T-helper 1 cell treated with Interleukin-12 subunit alpha and Interleukin-12 subunit beta and Interleukin-4 antibody, amounts not matched to agents 30 ng/mL and 1 ng/mL, for 36 hours (primary cell): ENCODE measurements at regions not wholly inside any gene's neighbourhood (a gene's known extent, or its start where the extent isn't known, plus 50 kb on each side); places are given as distances from the start of the nearest gene placed in this dataset.

ENCODE experiments used
- intact Hi-C: fragments of 100-400 bp; cut with micrococcal nuclease; formaldehyde crosslinking; loops from one replicate; pipeline ENCODE4 v1.15.1; 2024

DNA sequence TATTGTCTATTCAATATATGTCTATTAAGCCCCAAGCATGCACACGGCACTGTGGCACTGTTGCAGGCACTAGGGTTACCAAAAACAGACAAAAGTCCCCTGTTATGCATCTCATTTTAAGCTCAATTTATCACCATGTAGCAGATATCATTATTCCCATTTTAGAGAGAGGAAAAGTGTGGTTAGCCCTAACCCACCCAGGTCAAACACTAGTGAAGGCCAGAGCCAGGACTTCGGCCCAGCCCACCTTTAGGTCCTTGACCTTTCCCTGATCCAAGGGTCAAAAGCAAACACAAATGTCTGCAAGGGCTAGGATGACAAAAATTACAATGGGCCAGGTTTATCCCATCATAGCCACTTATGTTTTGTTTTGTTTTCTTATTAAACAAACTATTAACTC is 130.3 kb upstream of the NUDT7 start:
- intact Hi-C loops = no loop called here

DNA sequence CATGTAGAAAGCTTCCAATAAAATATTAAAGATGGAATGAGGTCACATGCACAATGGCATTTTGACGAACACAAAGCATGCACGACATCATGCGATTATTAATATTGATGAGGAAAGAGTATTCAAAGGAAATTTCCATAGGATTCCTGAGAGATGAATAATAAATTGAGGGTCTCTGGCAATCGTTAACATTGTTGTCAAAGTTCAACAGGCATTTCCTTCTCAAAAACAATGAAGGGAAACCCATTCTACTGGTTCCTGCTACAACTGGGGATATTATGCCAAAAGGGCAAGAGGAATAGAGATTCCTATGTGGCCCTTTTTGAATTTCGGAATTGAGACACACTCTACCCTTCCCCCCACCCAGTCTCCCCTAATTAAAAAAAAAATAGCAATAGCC is 128.3 kb upstream of the NUDT7 start:
- intact Hi-C loops = no loop called here

DNA sequence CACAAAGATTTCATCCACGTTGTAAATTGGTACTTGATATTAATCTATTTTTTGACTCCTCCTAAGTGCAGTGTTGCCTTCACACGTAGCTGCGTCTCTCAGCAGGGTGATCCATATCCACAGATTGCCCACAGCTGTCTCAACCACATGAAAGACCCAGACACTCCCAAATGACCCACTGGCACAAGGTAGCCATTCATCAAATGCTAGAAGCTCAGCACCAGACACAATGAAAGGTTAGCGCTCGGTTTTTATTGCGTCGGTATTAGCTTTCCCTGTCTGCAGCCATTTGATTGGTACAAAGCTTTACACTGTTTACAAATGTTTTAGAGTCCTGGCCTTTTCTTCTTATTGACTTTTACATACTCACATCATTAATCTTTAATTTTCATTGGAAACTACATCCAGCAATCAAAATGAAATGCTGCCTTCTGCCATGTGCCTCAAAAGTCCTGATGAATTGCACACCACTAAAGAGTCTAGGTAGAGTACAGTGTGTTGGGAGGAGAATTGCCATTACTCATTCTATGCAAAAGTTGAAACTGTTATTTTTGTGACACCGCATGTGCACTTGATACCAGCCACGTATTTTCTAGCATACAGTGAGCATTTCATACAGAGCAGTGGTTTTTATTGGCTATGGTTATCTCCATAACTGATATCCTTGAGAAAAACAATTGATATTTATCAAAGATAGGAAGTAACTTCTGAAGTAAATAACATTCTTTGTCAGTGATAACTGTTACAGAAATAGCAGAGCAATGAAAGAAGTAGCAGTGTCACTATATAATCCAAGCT is 127.3 kb upstream of the NUDT7 start:
- intact Hi-C loops = no loop called here

DNA sequence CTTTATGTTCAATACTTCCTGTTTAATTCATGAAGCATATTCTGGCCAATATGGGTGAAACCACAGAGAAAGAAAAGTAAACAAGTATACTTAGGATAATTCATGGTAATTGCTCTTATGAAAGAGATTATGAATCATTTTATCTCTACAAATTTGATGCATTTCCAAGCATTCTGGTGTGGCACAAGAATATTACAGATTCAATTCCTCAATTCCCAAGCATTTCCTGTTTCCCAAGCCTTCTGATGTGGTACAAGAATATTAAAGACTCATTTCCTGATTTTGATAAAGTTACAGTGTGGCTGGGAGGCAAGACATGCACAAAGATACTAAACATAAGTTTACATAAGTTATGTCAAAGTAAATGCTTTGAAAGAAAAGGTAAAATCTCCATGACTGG is 126.1 kb upstream of the NUDT7 start:
- intact Hi-C loops = no loop called here

DNA sequence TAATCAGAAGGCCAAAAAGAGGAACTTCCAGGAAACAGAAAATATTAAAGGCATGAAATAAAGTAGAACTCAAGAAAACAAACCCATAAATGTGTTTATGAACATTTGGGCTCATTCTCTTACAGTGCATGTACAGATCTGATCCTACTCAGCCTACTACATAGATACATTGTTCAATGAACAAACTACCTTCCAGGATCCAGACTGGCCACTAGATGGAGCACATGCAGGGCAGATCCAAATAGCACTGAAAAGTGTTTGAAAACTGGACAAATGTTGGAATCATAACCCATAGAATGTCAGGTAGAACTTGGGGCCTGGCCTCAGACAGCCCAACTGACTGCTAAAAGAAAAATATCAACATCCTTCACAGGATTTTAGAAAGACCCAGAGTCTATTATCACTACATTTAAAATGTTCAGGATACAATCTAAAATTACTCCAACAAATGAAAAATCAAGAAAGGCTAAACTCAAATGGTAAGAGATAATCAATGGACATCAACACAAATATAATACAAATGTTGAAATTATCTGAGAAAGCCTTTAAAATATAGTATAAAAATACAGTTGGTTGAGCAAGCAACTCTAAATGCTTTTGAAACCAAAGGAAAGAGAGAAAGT is 122.4 kb upstream of the NUDT7 start:
- intact Hi-C loops = loop anchor here (2.0 kb wide), 1 partner anchor 371 kb away; no protein-coding TSS in a partner anchor

- intact Hi-C loops = loop anchor here (2.0 kb wide), 1 partner anchor 370 kb away; no protein-coding TSS in a partner anchor
Observed at GRCh38 chr16:77600555-77600954, 121.8 kb upstream of the NUDT7 start.

GRCh38 chr16:77603656-77604055 is 118.7 kb upstream of the NUDT7 start:
- intact Hi-C loops = no loop called here

DNA sequence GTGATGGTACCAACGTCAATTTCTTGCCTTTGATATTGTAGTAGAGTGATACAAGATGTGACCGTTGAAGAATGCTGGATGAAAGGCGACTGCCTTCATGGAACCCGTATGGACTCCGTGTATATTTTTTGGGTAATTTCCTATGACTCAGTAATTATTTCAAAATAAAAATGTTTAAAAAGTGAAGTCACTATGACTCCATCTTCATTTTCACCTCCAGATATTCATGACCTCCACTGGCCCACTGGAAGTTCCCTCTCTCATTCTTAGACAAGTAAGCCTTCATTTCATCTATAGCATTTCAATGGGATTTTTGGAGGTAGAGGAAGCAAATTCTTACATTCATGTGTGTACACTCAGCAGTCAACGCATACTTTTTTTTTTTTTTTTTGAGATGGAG is 111.8 kb upstream of the NUDT7 start:
- intact Hi-C loops = no loop called here

DNA sequence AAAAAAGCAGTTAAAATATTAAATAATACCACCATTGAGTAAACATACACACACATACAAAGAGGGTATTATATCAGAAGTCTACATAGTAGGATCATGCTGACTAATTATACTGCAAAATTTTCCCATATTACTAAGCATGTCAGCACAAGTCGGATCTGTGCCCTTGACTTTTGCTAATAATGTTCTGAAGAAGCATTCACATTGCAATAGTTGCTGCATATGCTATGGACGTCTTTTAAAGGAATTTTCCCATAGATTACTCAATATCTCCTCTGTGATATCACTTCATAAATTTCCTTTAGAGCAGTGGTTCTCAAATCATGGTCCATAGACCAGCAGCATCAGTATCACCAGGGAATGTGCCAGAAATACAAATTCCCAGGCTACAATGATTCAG is 110.9 kb upstream of the NUDT7 start:
- intact Hi-C loops = no loop called here

DNA sequence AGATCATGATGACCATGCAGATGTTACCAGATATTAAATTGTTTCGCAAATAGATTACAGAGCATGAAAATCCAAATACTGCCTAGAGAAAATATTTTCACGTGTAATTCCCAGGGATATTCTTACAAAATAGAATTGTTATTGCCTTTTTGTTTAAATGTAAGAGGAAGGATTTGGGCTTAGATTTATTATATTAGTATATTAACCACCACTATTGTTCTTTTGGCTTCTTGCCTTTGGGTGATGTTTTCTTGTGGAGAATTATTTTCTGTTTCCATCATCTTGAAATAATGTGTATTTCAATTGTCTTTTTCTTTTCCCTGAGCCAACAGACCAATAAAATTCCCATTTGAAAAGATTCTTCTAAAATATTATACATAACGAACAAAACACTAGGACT is 109.7 kb upstream of the NUDT7 start:
- intact Hi-C loops = no loop called here

- intact Hi-C loops = no loop called here
Observed at GRCh38 chr16:77613095-77613494, 109.2 kb upstream of the NUDT7 start.

- intact Hi-C loops = no loop called here
Observed at GRCh38 chr16:77617553-77617952, 104.8 kb upstream of the NUDT7 start.

GRCh38 chr16:77617996-77618395 is 104.3 kb upstream of the NUDT7 start:
- intact Hi-C loops = no loop called here

DNA sequence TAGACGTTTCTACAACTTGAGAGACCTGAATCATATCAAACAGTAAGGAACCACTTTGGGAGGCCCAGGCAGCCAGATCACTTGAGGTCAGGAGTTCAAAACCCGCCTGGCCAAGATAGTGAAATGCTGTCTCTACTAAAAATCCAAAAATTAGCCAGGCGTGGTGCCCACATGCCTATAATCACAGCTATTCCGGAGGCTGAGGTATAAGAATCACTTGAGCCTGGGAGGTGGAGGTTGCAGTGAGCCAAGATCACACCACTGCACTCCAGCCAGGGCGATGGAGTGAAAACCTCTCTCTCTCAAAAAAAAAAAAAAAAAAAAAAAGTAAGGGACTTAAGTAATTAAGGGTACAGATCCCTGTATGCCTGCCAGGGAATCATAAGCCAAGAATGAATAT is 103.4 kb upstream of the NUDT7 start:
- intact Hi-C loops = no loop called here

GRCh38 chr16:77624085-77624484 is 98.2 kb upstream of the NUDT7 start:
- intact Hi-C loops = no loop called here

DNA sequence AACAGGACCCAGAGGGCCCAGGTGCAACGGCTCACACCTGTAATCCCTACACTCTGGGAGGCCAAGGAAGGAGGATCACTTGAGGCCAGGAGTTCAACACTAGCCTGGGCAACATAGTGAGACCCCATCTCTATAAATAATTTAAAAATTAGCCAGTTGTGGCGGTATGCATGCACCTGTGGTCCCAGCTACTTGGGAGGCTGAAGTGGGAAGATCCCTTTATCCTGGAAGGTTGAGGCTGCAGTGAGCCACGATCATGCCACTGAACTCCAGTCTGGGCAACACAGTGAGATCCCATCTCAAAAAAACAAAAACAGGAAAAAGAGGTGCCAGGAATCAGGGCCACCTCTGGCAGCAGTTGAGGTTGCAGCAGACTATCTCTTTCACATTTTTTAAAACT is 85.7 kb upstream of the NUDT7 start:
- intact Hi-C loops = no loop called here

GRCh38 chr16:77637940-77638339 is 84.4 kb upstream of the NUDT7 start:
- intact Hi-C loops = no loop called here

DNA sequence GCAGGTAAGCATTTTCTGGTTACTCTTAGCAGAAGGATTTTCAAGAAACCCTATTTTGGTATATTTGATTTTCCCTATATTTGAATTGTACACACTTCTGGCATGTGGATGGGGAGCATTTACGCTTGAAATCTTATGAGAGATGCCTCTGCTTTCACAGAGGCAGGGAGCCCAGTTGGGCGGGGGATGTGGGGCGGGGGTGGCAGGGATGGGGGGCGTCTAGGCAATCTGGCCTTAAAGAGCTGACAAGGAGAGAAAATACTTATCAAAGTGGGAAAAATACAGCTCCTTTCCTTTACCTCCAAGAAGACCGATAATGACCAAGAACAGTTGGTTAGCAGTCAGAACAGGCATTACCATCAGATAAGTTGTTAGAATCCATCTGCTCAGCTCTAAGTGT is 79.1 kb upstream of the NUDT7 start:
- intact Hi-C loops = no loop called here

DNA sequence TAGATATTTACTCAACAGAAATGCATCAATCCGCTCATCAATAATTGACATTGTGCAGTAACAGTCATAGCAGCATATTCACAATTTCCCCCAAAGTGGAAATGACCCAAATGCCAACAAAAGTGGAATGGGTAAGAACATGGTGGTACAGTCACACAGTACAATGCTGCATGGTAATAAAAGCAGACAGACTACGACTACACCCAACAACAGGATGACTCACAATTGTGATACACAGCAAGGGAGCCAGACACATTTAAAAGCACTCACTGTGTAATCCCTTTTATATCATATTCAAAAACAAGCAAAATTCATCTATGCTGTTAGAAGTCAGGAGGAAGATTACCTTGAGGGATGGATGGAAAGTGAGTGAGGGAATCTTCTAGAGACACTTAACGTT is 76.5 kb upstream of the NUDT7 start:
- intact Hi-C loops = no loop called here

- intact Hi-C loops = no loop called here
Observed at GRCh38 chr16:77647726-77648125, 74.6 kb upstream of the NUDT7 start.

- intact Hi-C loops = no loop called here
Observed at GRCh38 chr16:77650761-77651160, 71.6 kb upstream of the NUDT7 start.

GRCh38 chr16:77652399-77652798 is 69.9 kb upstream of the NUDT7 start:
- intact Hi-C loops = no loop called here

GRCh38 chr16:77657016-77657415 is 65.3 kb upstream of the NUDT7 start:
- intact Hi-C loops = no loop called here
